ENCODE measurements at regions not wholly inside any gene's neighbourhood (a gene's known extent, or its start where the extent isn't known, plus 50 kb on each side); places are given as distances from the start of the nearest gene placed in this dataset.

DNA sequence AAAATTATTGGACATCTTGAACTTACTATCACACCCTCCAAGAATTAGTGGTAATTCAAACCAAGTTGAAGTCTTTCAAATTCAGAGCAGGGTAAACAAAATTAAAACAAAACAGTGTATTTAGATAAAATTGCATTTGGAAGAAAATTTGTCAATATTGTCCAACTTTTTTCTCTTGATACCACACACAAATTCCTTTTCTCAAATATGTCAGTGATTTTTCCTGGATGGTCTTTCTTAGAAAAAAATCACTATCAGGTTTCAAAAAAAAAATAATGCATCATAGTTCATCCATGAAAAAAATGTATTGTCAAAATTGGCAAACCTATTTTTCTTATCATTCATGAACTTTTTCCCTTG, 667.1 kb downstream of the TENT5A start:
- H3K56ac ChIP-seq (replicated peaks; ENCODE audit: insufficient read length, low read depth, low read length) = no peak overlapping the region
- H2BK12ac ChIP-seq (ENCODE audit: low read depth, low read length) = no peak overlapping the region
- FAIRE-seq = no peak
- H3K27me3 ChIP-seq (replicated peaks in 1 of 4; ENCODE audit: control insufficient read depth in 3 of 4, extremely low read depth in 1 of 4, insufficient read depth in 3 of 4, low read length in 3 of 4) = no peaks in the 10 kb centered on the region
- H3K9ac ChIP-seq (replicated peaks in 1 of 4; ENCODE audit: extremely low read depth in 1 of 4, low read depth in 3 of 4, low read length in 3 of 4) = no peak overlapping the region
- no peak overlapping the region for H2BK120ac ChIP-seq (replicated peaks; ENCODE audit: low read depth, low read length)
- DNase-seq (ENCODE audit: low read depth in 1 of 2, low spot score in 2 of 2) = no peak
- ChIA-PET POLR2A (ENCODE audit: partially characterized antibody) (no interaction called here), CTCF (ENCODE audit: partially characterized antibody) (no interaction called here)
- peaks cover 0 to 6% (median 0%) of the 10 kb centered on the region in 4 experiments; a peak in 2 of 7 replicates for H3K4me1 ChIP-seq (replicated peaks in 1 of 4; ENCODE audit: control insufficient read depth in 3 of 4, insufficient read depth in 4 of 4, low read length in 3 of 4)
- no peaks in the 10 kb centered on the region for H4K20me1 ChIP-seq (replicated peaks in 1 of 2; ENCODE audit: control insufficient read depth in 1 of 2, insufficient read depth in 2 of 2, low read length in 2 of 2)
- no peak overlapping the region for H3K4me2 ChIP-seq (ENCODE audit: insufficient read depth in 1 of 2, low read depth in 2 of 2, low read length in 2 of 2)
- no peak overlapping the region for H2AFZ ChIP-seq (ENCODE audit: low read length)
- no peak overlapping the region for H3K18ac ChIP-seq (ENCODE audit: extremely low read depth, low read length)
- H3K4me3 ChIP-seq (ENCODE audit: extremely low read depth in 1 of 4, insufficient read depth in 2 of 4, low read depth in 3 of 4, low read length in 4 of 4) = no peak overlapping the region
- no peak overlapping the region for H3K14ac ChIP-seq (ENCODE audit: insufficient read length)
- no peaks in the 10 kb centered on the region for H3K23me2 ChIP-seq (ENCODE audit: low read depth, low read length)
- no peak overlapping the region for H2BK20ac ChIP-seq (ENCODE audit: low read length)
- no peak overlapping the region for H3K23ac ChIP-seq (ENCODE audit: insufficient read length)
- no peaks in the 10 kb centered on the region for H3K9me3 ChIP-seq (ENCODE audit: insufficient read depth in 2 of 2, low read depth in 1 of 2, low read length in 1 of 2)
- H3K36me3 ChIP-seq (ENCODE audit: control insufficient read depth in 2 of 4, insufficient read depth in 4 of 4, low read length in 3 of 4) = no peaks in the 10 kb centered on the region
- H3K79me1 ChIP-seq (ENCODE audit: low read depth, low read length) = no peaks in the 10 kb centered on the region
- no peak overlapping the region for H2BK5ac ChIP-seq (ENCODE audit: low read depth, low read length)
- no peak overlapping the region for H2BK15ac ChIP-seq (ENCODE audit: low read length)
- no peak overlapping the region for H4K91ac ChIP-seq (replicated peaks; ENCODE audit: insufficient read length, low read length)
- no peak overlapping the region for H3K4ac ChIP-seq (replicated peaks; ENCODE audit: insufficient read length, low read depth, low read length)
- no peak overlapping the region for H2AK5ac ChIP-seq (ENCODE audit: low read depth, low read length)
- H4K8ac ChIP-seq (ENCODE audit: extremely low read depth, insufficient read depth, low read length) = no peak overlapping the region
- H4K5ac ChIP-seq (ENCODE audit: insufficient read length, low read depth, low read length) = no peak overlapping the region
- no peak overlapping the region for H3K27ac ChIP-seq (ENCODE audit: low read depth, low read length)
- no peaks in the 10 kb centered on the region for H3K79me2 ChIP-seq (ENCODE audit: control insufficient read depth in 1 of 2, insufficient read depth in 2 of 2, low read length in 2 of 2)
- TF ChIP-seq NANOG (IDR thresholded peaks at IDR 0.05; ENCODE audit: insufficient read depth, low read depth, low read length, poor library complexity, severe bottlenecking) (no peak), SIRT6 (IDR thresholded peaks at IDR 0.05; ENCODE audit: low read length) (no peak), SRF (IDR thresholded peaks at IDR 0.05; ENCODE audit: low read depth, low read length) (no peak), HDAC6 (IDR thresholded peaks at IDR 0.05; ENCODE audit: low read depth, low read length) (no peak), POLR2A (IDR thresholded peaks at IDR 0.05; ENCODE audit: control extremely low read depth in 1 of 2, low read depth in 2 of 2, low read length in 2 of 2) (no peak), BRCA1 (IDR thresholded peaks at IDR 0.05; ENCODE audit: low read depth, low read length) (no peak), GTF2F1 (IDR thresholded peaks at IDR 0.05; ENCODE audit: borderline replicate concordance, low read depth, low read length) (no peak), RXRA (IDR thresholded peaks at IDR 0.05; ENCODE audit: insufficient read depth, low read depth, low read length) (no peak), NRF1 (IDR thresholded peaks at IDR 0.05; ENCODE audit: low read depth, low read length) (no peak), ASH2L (IDR thresholded peaks at IDR 0.05; ENCODE audit: low read length) (no peak), TBP (IDR thresholded peaks at IDR 0.05; ENCODE audit: low read depth, low read length) (no peak)
- TF ChIP-seq, protein P1, sequence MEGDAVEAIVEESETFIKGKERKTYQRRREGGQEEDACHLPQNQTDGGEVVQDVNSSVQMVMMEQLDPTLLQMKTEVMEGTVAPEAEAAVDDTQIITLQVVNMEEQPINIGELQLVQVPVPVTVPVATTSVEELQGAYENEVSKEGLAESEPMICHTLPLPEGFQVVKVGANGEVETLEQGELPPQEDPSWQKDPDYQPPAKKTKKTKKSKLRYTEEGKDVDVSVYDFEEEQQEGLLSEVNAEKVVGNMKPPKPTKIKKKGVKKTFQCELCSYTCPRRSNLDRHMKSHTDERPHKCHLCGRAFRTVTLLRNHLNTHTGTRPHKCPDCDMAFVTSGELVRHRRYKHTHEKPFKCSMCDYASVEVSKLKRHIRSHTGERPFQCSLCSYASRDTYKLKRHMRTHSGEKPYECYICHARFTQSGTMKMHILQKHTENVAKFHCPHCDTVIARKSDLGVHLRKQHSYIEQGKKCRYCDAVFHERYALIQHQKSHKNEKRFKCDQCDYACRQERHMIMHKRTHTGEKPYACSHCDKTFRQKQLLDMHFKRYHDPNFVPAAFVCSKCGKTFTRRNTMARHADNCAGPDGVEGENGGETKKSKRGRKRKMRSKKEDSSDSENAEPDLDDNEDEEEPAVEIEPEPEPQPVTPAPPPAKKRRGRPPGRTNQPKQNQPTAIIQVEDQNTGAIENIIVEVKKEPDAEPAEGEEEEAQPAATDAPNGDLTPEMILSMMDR (IDR thresholded peaks at IDR 0.05; ENCODE audit: control extremely low read depth in 1 of 3, insufficient read depth in 1 of 3, low read depth in 1 of 3, low read length in 3 of 3) = no peak
- TF ChIP-seq, protein P2, sequence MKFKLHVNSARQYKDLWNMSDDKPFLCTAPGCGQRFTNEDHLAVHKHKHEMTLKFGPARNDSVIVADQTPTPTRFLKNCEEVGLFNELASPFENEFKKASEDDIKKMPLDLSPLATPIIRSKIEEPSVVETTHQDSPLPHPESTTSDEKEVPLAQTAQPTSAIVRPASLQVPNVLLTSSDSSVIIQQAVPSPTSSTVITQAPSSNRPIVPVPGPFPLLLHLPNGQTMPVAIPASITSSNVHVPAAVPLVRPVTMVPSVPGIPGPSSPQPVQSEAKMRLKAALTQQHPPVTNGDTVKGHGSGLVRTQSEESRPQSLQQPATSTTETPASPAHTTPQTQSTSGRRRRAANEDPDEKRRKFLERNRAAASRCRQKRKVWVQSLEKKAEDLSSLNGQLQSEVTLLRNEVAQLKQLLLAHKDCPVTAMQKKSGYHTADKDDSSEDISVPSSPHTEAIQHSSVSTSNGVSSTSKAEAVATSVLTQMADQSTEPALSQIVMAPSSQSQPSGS (IDR thresholded peaks at IDR 0.05; ENCODE audit: low read length) = no peak

Data from H1 (cell line).